PC-9 (cell line): ENCODE measurements at regions not wholly inside any gene's neighbourhood (a gene's known extent, or its start where the extent isn't known, plus 50 kb on each side); places are given as distances from the start of the nearest gene placed in this dataset.

ENCODE experiments used
- BruUV-seq: library from RNA; stranded (reverse); fragments of 400-500 nt; replicated peaks from 2 replicates; lab custom pipeline; 2021; lab: Mats Ljungman, UMichigan
- CTCF ChIA-PET: fragments of 300-600 bp; sonication (Branson Sonifier 250); formaldehyde crosslinking; loops from one replicate; lab custom pipeline; 2022; ENCODE audit warnings: antibody characterized with exemption; lab: Charles Lee
- POLR2A ChIA-PET: fragments of 300-600 bp; sonication (Branson Sonifier 250); formaldehyde crosslinking; loops from one replicate; lab custom pipeline; 2022; ENCODE audit warnings: antibody characterized with exemption; ENCODE audit not compliant: unreplicated experiment; lab: Charles Lee
- DNase-seq, 2 experiments: peaks; one replicate each; pipeline versions ENCODE4 v3.0.0 to v3.0.0-alpha.2; 2015 to 2022; ENCODE audit warnings: mixed read lengths in 1 of 2
- H2AFZ ChIP-seq: fragments of 200-600 bp; sonication (generic); 2 replicates; pipeline ENCODE4 v1.8.1; 2017; ENCODE audit warnings: antibody characterized with exemption
- H3F3A ChIP-seq: fragments of 200-600 bp; sonication (generic); 2 replicates; pipeline ENCODE4 v1.8.1; 2017; ENCODE audit warnings: antibody characterized with exemption, mild to moderate bottlenecking, low read depth; ENCODE audit not compliant: insufficient read depth
- H3K27ac ChIP-seq: fragments of 200-600 bp; sonication (generic); 2 replicates; pipeline ENCODE4 v1.6.1; 2016; ENCODE audit warnings: mixed run types
- H3K27me3 ChIP-seq: fragments of 200-600 bp; sonication (generic); 2 replicates; pipeline ENCODE4 v1.6.1; 2016; ENCODE audit warnings: low read depth, mixed run types; ENCODE audit not compliant: insufficient read depth
- H3K36me3 ChIP-seq: fragments of 200-600 bp; sonication (generic); 2 replicates; pipeline ENCODE4 v1.6.1; 2016; ENCODE audit warnings: low read depth, mixed run types
- H3K4me1 ChIP-seq: fragments of 200-600 bp; sonication (generic); replicated peaks from 2 replicates; pipeline ENCODE4 v1.6.1; 2016; ENCODE audit warnings: mixed run types; ENCODE audit not compliant: insufficient read depth
- H3K4me2 ChIP-seq: fragments of 200-600 bp; sonication (generic); 2 replicates; pipeline ENCODE4 v1.6.1; 2017; ENCODE audit warnings: mixed run types
- H3K4me3 ChIP-seq: fragments of 200-600 bp; sonication (generic); 2 replicates; pipeline ENCODE4 v1.6.1; 2016; ENCODE audit warnings: mixed run types
- H3K79me2 ChIP-seq: fragments of 200-600 bp; sonication (generic); 2 replicates; pipeline ENCODE4 v1.6.1; 2017; ENCODE audit warnings: low read depth, mixed run types
- H3K9me2 ChIP-seq: fragments of 200-600 bp; sonication (generic); 2 replicates; pipeline ENCODE4 v1.8.1; 2017; ENCODE audit warnings: mild to moderate bottlenecking; ENCODE audit not compliant: insufficient read depth
- H3K9me3 ChIP-seq: fragments of 200-600 bp; sonication (generic); 2 replicates; pipeline ENCODE4 v1.8.1; 2016; ENCODE audit warnings: low read depth; ENCODE audit not compliant: insufficient read depth
- H4K20me1 ChIP-seq: fragments of 200-600 bp; sonication (generic); 2 replicates; pipeline ENCODE4 v1.8.1; 2017; ENCODE audit not compliant: insufficient read depth
- CTCF ChIP-seq: fragments of 200-600 bp; sonication (generic); conservative IDR thresholded peaks from 2 replicates; pipeline ENCODE4 v1.6.1; 2017; ENCODE audit warnings: mixed run types, antibody characterized with exemption, mild to moderate bottlenecking, moderate library complexity
- EZH2 ChIP-seq: fragments of 200-600 bp; sonication (generic); IDR thresholded peaks from 2 replicates; pipeline ENCODE4 v1.8.0; 2017; ENCODE audit warnings: antibody characterized with exemption, low read depth
- intact Hi-C: fragments of 100-400 bp; cut with micrococcal nuclease; formaldehyde crosslinking; loops from one replicate; pipeline ENCODE4 v1.10.0; 2022; ENCODE audit not compliant: unreplicated experiment

GRCh38 chr18:73859837-73860397 lies 287.7 kb downstream of the FBXO15 start:
- H3K27ac ChIP-seq, result no peak overlapping the region
- H2AFZ ChIP-seq, result no peak overlapping the region
- TF ChIP-seq CTCF (no peak), EZH2 (no peak)
- CTCF ChIA-PET, result no interaction called here
- no peak overlapping the region for H3K4me2 ChIP-seq
- H3K36me3 ChIP-seq, result no peaks in the 10 kb centered on the region
- intact Hi-C loops, result no loop called here
- H3K4me3 ChIP-seq, result no peak overlapping the region
- no peaks in the 10 kb centered on the region for H3K4me1 ChIP-seq
- no peaks in the 10 kb centered on the region for H3F3A ChIP-seq
- no peaks in the 10 kb centered on the region for H3K9me2 ChIP-seq
- H3K79me2 ChIP-seq, result no peaks in the 10 kb centered on the region
- BruUV-seq, result no TSS peak
- POLR2A ChIA-PET, result no interaction called here
- DNase-seq, result no peak
- no peaks in the 10 kb centered on the region for H3K27me3 ChIP-seq
- H3K9me3 ChIP-seq, result no peaks in the 10 kb centered on the region
- no peaks in the 10 kb centered on the region for H4K20me1 ChIP-seq

GRCh38 chr18:73852789-73853549 lies 294.7 kb downstream of the FBXO15 start:
- no peaks in the 10 kb centered on the region for H3K36me3 ChIP-seq
- H3F3A ChIP-seq, result peaks cover 21% of the 10 kb centered on the region
- ChIA-PET POLR2A (no interaction called here), CTCF (no interaction called here)
- H3K79me2 ChIP-seq, result no peaks in the 10 kb centered on the region
- intact Hi-C loops, result no loop called here
- no peak overlapping the region for H3K27ac ChIP-seq
- BruUV-seq, result no TSS peak
- H3K4me2 ChIP-seq, result no peak overlapping the region
- no peak overlapping the region for H2AFZ ChIP-seq
- no peak for TF ChIP-seq CTCF
- TF ChIP-seq EZH2, result no peak
- peaks cover 20% of the 10 kb centered on the region for H3K4me1 ChIP-seq
- H3K9me3 ChIP-seq, result no peaks in the 10 kb centered on the region
- H3K4me3 ChIP-seq, result no peak overlapping the region
- H3K27me3 ChIP-seq, result no peaks in the 10 kb centered on the region
- H3K9me2 ChIP-seq, result no peaks in the 10 kb centered on the region
- no peak for DNase-seq
- no peaks in the 10 kb centered on the region for H4K20me1 ChIP-seq

- Histone ChIP-seq H3K4me1 (peaks cover 25% of the 10 kb centered on the region), H3K27ac (no peak overlapping the region), H3K79me2 (no peaks in the 10 kb centered on the region), H3K27me3 (no peaks in the 10 kb centered on the region), H3K36me3 (no peaks in the 10 kb centered on the region), H2AFZ (no peak overlapping the region), H4K20me1 (no peaks in the 10 kb centered on the region), H3K9me3 (no peaks in the 10 kb centered on the region), H3F3A (peaks cover 22% of the 10 kb centered on the region), H3K9me2 (no peaks in the 10 kb centered on the region), H3K4me3 (no peak overlapping the region), H3K4me2 (no peak overlapping the region)
- no TSS peak for BruUV-seq
- POLR2A ChIA-PET, result no interaction called here
- intact Hi-C loops, result no loop called here
- DNase-seq, result no peak
- no peak for TF ChIP-seq EZH2
- no peak for TF ChIP-seq CTCF
- CTCF ChIA-PET, result no interaction called here
Measured at GRCh38 chr18:73850782-73851181, 296.9 kb downstream of the FBXO15 start.
